AG04449 (cell line): ENCODE measurements at regions not wholly inside any gene's neighbourhood (a gene's known extent, or its start where the extent isn't known, plus 50 kb on each side); places are given as distances from the start of the nearest gene placed in this dataset.

Source experiments
- CTCF ChIA-PET: fragments of 350-600 bp; formaldehyde crosslinking; extraction: SDS; loops from one replicate; lab custom pipeline; 2021; ENCODE audit warnings: antibody characterized with exemption; lab: Yijun Ruan, JAX
- POLR2A ChIA-PET: fragments of 400-600, 350-600 bp; formaldehyde crosslinking; extraction: SDS; loops from one replicate; lab custom pipeline; 2020; ENCODE audit warnings: antibody characterized with exemption, inconsistent platforms; lab: Yijun Ruan, JAX
- DNase-seq: peaks from one replicate; pipeline ENCODE4 v3.0.0-alpha.2; 2010; ENCODE audit warnings: low read depth, low spot score
- H3K4me3 ChIP-seq: 2 replicates; pipeline ENCODE4 v1.5.1; 2011; ENCODE audit warnings: low read depth, mild to moderate bottlenecking, control low read depth, low read length
- CTCF ChIP-seq: IDR thresholded peaks from one replicate; pipeline ENCODE4 v1.5.1; 2011; ENCODE audit warnings: mild to moderate bottlenecking, moderate library complexity, low read length, control low read depth, inconsistent platforms; ENCODE audit not compliant: insufficient read depth; ENCODE audit errors: missing control alignments

GRCh38 chr1:115419571-115419970 is 81.5 kb upstream of the NGF start:
- CTCF ChIA-PET, result interaction anchor here (1.1 kb wide), 1 partner anchor 10 kb away, joined by 3 read pairs; no protein-coding TSS in a partner anchor
- POLR2A ChIA-PET, result no interaction called here
- no peak for DNase-seq
- no peak overlapping the region for H3K4me3 ChIP-seq
- no peak for TF ChIP-seq CTCF

GRCh38 chr1:115413621-115414020 is 75.6 kb upstream of the NGF start:
- ChIA-PET CTCF (no interaction called here), POLR2A (no interaction called here)
- TF ChIP-seq CTCF, result no peak
- DNase-seq, result no peak
- H3K4me3 ChIP-seq, result no peak overlapping the region

DNA sequence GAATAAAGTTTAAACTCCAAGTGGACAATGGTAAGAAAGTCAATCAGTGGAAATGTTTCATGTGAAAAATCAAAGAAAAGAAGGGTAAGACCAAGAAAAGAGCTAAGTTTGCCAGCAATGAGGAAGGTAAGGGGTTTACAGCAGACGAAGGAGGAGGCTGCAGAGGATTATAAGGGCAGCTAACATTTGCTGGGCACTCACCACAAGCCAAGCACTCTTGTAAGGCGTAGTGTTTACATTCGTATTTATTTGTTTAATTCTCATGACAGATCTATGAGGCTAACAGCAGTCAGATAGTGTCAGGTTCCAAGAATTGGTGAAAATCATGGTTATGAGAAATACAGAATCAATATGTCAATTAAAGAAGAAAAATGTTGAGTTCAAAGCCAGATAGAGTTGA is 75.2 kb upstream of the NGF start:
- TF ChIP-seq CTCF, result no peak
- no peak for DNase-seq
- ChIA-PET CTCF (no interaction called here), POLR2A (no interaction called here)
- H3K4me3 ChIP-seq, result no peak overlapping the region

- no peak for TF ChIP-seq CTCF
- no peak overlapping the region for H3K4me3 ChIP-seq
- DNase-seq, result no peak
- CTCF ChIA-PET, result no interaction called here
- POLR2A ChIA-PET, result no interaction called here
Measured at GRCh38 chr1:115412733-115413132, 74.7 kb upstream of the NGF start.

DNA sequence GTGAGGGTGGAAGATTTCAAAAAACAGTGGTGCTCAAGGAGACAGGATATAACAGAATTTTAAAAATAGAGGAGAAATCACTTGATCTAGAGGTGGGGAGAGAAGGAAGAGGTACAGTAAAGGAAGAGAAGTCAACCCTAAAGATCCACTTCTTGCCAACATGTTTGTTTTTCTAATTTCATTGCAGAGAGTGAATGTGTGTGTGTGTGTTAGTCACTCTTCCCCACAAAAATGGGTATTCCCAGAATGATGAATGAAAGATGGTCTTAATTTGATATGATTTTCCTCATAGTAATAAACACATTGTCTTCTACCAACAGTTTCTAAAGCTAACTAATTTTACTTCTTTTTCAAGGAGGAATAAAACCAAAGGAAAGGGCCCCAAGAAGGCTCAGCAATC is 74.2 kb upstream of the NGF start:
- TF ChIP-seq CTCF, result no peak
- H3K4me3 ChIP-seq, result no peak overlapping the region
- CTCF ChIA-PET, result no interaction called here
- POLR2A ChIA-PET, result interaction anchor here (0.9 kb wide), 1 partner anchor 243 kb away, joined by 3 read pairs; no protein-coding TSS in a partner anchor
- no peak for DNase-seq

DNA sequence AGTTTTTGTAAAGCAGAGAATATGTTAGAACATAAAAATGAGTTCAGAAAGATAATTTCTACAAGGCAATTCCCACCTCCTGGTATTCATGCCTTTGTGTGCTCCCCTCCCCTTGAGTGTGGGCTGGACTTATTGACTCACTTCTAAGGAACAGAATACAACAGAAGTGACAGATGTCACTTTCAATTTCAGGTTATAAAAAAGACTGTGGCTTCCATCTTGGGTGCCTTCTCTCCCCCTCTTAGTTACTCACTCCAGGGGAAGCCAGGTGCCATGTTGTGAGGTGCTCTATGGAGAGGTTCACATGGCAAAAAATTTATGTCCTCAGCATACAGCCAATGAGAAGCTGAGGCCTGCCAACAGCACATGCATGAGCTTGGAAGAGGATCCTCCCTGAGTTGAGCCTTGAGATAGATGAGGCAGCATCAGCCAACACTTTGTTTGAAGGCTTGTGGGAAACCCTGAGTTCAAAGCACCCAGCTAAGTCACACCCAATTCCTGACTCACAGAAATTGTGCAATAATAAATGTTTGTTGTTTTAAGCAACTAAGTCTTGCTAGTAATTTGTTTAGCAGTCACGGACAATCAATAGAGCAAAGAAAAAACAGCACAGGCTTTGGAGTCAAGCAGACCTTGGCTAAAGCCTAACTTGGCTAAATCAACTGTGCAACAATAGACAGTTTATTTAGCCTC is 73.5 kb upstream of the NGF start:
- no peak for DNase-seq
- TF ChIP-seq CTCF, result no peak
- no peak overlapping the region for H3K4me3 ChIP-seq
- CTCF ChIA-PET, result no interaction called here
- POLR2A ChIA-PET, result interaction anchor here (0.9 kb wide), 1 partner anchor 242 kb away, joined by 3 read pairs; no protein-coding TSS in a partner anchor
